ES-I3 (cell line): ENCODE measurements at regions not wholly inside any gene's neighbourhood (a gene's known extent, or its start where the extent isn't known, plus 50 kb on each side); places are given as distances from the start of the nearest gene placed in this dataset.

Experiments used
- H3K36me3 ChIP-seq: 2 replicates; pipeline ENCODE4 v1.6.1; 2013; ENCODE audit warnings: mild to moderate bottlenecking, low read length, control low read depth, moderate library complexity; ENCODE audit not compliant: insufficient read depth
- H3K4me1 ChIP-seq: 2 replicates; pipeline ENCODE4 v1.6.1; 2013; ENCODE audit warnings: mild to moderate bottlenecking, control low read depth, low read length; ENCODE audit not compliant: insufficient read depth
- H3K9ac ChIP-seq: 2 replicates; pipeline ENCODE4 v1.6.1; 2013; ENCODE audit warnings: low read depth, mild to moderate bottlenecking, low read length, moderate library complexity
- H3K9me3 ChIP-seq: 2 replicates; pipeline ENCODE4 v1.6.1; 2013; ENCODE audit warnings: mild to moderate bottlenecking, low read length, moderate library complexity; ENCODE audit not compliant: control insufficient read depth, insufficient read depth

DNA sequence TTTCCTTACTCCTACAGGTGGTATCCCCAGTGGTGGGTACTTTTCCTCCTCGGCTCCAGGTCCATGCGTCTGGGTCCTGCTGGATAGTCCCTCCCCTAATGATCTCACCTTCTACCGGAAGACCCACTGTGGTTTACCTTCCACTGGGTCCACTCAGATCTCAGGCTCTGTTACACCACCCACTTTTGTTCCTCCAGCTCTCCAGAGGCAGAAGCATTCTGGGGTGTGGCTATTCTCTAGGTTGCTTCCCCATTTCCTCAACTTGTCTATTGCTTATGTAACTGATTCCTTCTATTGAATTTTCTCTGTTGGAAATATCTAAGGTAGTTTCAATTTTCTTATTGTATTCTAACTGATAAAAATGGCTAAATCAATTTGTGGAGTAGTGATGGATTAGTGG lies 87.6 kb upstream of the GALNT5 start:
- no peaks in the 10 kb centered on the region; the same call in 1 of the 2 replicates for H3K4me1 ChIP-seq
- H3K36me3 ChIP-seq, result no peaks in the 10 kb centered on the region
- no peak overlapping the region for H3K9ac ChIP-seq
- H3K9me3 ChIP-seq, result no peaks in the 10 kb centered on the region

- H3K36me3 ChIP-seq, result no peaks in the 10 kb centered on the region
- H3K9ac ChIP-seq, result no peak overlapping the region
- no peaks in the 10 kb centered on the region for H3K9me3 ChIP-seq
- H3K4me1 ChIP-seq, result no peaks in the 10 kb centered on the region; the same call in 1 of the 2 replicates
Measured at GRCh38 chr2:157170299-157170698, 87.2 kb upstream of the GALNT5 start.

DNA sequence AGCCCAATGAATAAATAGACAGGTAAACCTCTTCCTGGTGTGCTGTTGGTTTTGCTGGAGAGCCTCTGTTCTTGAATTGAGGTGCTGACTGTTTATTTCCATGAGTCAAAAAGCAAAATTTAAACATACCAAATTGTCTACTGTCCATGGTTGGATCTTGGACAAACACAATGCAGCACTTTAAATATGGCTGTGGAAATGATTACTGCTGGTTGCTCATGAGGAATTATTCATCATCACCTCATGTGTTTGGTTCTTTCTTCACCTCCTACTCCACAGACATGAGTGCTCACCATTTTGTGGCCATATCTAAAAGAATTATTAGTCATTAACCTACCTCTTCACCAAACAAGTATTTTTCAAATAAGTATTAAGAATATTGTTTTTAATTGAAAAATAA lies 85.3 kb upstream of the GALNT5 start:
- H3K36me3 ChIP-seq, result no peaks in the 10 kb centered on the region
- H3K9me3 ChIP-seq, result no peaks in the 10 kb centered on the region; the same call in 1 of the 2 replicates
- H3K4me1 ChIP-seq, result no peaks in the 10 kb centered on the region; the same call in 1 of the 2 replicates
- no peak overlapping the region for H3K9ac ChIP-seq

DNA sequence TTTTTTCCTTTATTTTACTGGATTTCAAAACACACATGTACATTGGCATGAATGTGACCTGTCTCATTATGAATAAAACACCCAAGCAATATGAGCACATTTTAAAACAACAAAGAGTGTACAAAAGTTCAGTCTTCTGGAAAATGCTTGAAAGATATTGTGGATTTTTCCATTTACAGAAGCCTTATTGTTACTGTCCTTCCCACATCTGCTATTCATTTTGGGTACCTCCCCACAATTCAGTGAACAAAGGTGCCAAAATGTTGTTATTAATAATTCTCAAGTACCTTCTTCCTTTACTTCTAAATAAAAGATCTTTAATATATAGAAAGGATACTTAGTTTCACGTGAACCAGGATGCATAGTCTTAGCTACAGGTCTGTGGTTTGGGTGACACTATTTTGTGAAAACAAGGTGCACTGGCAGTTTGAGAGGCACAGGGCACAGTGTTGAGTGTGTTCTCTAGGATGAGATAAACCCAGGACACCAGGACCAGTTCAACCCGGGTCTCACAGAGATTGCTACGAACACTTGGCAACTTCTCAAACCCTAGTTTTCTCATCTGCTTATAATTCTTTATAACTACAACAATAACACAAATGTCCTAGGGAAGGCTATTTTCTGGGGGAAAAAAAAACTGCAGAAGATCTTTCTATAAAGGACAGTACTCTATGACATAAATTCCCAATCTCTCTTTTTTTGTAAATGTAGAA lies 84.5 kb upstream of the GALNT5 start:
- H3K4me1 ChIP-seq, result no peaks in the 10 kb centered on the region; the same call in 1 of the 2 replicates
- no peaks in the 10 kb centered on the region; the same call in 1 of the 2 replicates for H3K9me3 ChIP-seq
- H3K9ac ChIP-seq, result no peak overlapping the region
- no peaks in the 10 kb centered on the region for H3K36me3 ChIP-seq

DNA sequence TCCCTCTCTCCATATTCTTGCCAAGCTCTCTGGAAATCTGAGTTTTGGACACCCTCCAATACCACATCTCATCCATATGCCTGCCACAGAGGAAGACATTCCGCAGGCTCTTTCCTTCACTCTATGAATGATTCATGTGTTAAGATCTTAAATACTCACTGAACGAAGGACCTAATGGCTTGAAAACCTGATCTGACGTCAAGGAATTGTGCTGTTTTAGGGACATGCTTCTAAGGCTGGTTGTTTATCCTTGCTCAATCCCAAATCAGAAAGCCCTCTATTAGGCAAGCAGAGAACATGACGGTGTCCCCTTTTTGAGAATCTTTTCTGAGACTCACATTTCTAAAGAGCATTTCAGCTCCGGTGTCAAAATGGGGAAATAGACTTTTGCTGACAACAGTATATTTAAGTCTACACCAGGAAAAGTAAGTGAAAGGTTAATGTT lies 83.7 kb upstream of the GALNT5 start:
- no peaks in the 10 kb centered on the region; the same call in 1 of the 2 replicates for H3K9me3 ChIP-seq
- no peaks in the 10 kb centered on the region for H3K36me3 ChIP-seq
- H3K9ac ChIP-seq, result no peak overlapping the region
- H3K4me1 ChIP-seq, result no peaks in the 10 kb centered on the region; the same call in 1 of the 2 replicates

- H3K36me3 ChIP-seq, result no peaks in the 10 kb centered on the region
- no peak overlapping the region for H3K9ac ChIP-seq
- H3K9me3 ChIP-seq, result no peaks in the 10 kb centered on the region; the same call in 1 of the 2 replicates
- no peaks in the 10 kb centered on the region; the same call in 1 of the 2 replicates for H3K4me1 ChIP-seq
Measured at GRCh38 chr2:157174321-157174720, 83.2 kb upstream of the GALNT5 start.

- no peaks in the 10 kb centered on the region; the same call in 1 of the 2 replicates for H3K9me3 ChIP-seq
- no peaks in the 10 kb centered on the region; the same call in 1 of the 2 replicates for H3K4me1 ChIP-seq
- H3K36me3 ChIP-seq, result no peaks in the 10 kb centered on the region
- H3K9ac ChIP-seq, result no peak overlapping the region
Measured at GRCh38 chr2:157176602-157177001, 80.9 kb upstream of the GALNT5 start.

GRCh38 chr2:157178874-157179273 lies 78.6 kb upstream of the GALNT5 start:
- Histone ChIP-seq H3K9me3 (no peaks in the 10 kb centered on the region; the same call in 1 of the 2 replicates), H3K9ac (no peak overlapping the region), H3K4me1 (no peaks in the 10 kb centered on the region; the same call in 1 of the 2 replicates), H3K36me3 (no peaks in the 10 kb centered on the region)

GRCh38 chr2:157179324-157180105 lies 78.0 kb upstream of the GALNT5 start:
- Histone ChIP-seq H3K9ac (no peak overlapping the region), H3K36me3 (no peaks in the 10 kb centered on the region), H3K9me3 (no peaks in the 10 kb centered on the region; the same call in 1 of the 2 replicates), H3K4me1 (no peaks in the 10 kb centered on the region)

DNA sequence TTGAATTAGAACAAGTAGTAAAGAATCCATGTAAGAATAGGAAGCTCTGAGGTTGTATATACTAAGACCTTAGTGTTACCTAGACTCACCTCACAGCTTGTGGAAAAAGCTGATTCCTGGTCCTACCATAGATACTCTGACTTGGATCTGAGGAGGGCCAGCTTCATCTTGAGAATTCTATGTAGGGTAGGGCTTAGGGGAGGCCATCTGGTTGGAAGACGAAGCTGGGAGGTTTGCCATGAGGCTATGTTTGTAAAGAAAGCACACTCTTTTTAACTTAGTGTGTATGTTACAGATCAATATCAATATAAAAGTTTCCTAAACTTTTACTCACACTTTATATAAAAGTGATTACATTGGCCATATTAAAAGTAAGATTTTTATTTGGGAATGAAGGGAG lies 77.1 kb upstream of the GALNT5 start:
- Histone ChIP-seq H3K4me1 (no peaks in the 10 kb centered on the region), H3K9ac (no peak overlapping the region), H3K36me3 (no peaks in the 10 kb centered on the region), H3K9me3 (no peaks in the 10 kb centered on the region; the same call in 1 of the 2 replicates)

GRCh38 chr2:157181234-157181633 lies 76.3 kb upstream of the GALNT5 start:
- H3K9me3 ChIP-seq, result no peaks in the 10 kb centered on the region
- H3K36me3 ChIP-seq, result no peaks in the 10 kb centered on the region
- no peaks in the 10 kb centered on the region for H3K4me1 ChIP-seq
- no peak overlapping the region for H3K9ac ChIP-seq

DNA sequence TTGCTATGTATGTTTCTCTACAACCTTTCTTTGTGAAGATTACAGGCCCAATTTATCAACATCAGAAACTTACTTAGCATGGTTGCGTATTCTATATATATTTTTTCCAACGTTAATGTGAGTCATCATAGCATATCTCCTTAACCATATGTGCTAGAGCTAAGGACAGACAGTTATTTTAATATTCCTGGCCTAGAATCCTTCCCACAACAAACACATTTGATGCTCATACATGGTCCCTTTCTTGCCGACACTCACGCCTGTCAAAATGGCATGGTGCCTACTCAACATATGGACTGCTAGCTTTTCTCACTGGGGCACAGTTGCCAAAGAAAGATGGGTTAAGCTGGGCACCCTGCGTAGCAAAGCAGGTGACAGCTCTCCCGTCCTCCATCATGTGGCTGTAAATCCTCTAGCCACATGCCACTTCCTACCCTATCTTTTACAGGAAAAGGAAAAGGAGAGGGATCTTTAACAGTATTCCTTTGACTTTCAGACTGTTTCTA lies 75.2 kb upstream of the GALNT5 start:
- Histone ChIP-seq H3K9me3 (no peaks in the 10 kb centered on the region), H3K4me1 (no peaks in the 10 kb centered on the region), H3K36me3 (no peaks in the 10 kb centered on the region), H3K9ac (no peak overlapping the region)

DNA sequence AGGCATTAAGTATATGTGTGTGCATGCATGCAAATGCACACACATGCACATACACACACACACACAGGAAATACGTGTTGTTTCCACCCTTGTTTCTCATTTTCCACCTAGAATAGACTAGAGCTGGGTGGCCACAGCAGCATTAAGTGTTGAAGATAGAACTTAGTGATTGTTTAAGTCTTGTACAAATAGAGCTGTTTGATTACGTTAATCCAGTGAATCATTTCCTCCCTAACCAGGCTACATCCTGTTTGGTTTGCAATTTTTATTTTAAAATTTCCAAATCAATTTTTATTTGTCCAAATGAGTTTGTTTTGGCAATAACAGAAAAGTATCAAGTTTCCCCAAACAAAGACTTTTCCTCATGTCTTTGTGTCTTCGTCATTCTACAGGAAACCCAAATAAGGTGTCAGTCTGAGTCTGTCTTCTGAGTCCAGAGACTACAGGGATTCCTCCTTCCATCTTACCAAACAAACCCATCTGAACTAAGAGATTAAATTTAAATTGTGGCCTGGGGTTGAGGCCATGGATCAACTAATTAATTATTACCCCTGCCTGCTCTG lies 74.6 kb upstream of the GALNT5 start:
- H3K9ac ChIP-seq, result no peak overlapping the region
- H3K4me1 ChIP-seq, result no peaks in the 10 kb centered on the region
- no peaks in the 10 kb centered on the region for H3K36me3 ChIP-seq
- no peaks in the 10 kb centered on the region for H3K9me3 ChIP-seq

- Histone ChIP-seq H3K9me3 (no peaks in the 10 kb centered on the region), H3K4me1 (no peaks in the 10 kb centered on the region), H3K36me3 (no peaks in the 10 kb centered on the region), H3K9ac (no peak overlapping the region)
Measured at GRCh38 chr2:157184161-157184895, 73.2 kb upstream of the GALNT5 start.
